Hepatocyte (in vitro differentiated cells): ENCODE measurements at regions not wholly inside any gene's neighbourhood (a gene's known extent, or its start where the extent isn't known, plus 50 kb on each side); places are given as distances from the start of the nearest gene placed in this dataset.

ENCODE experiments used
- DNase-seq: peaks from one replicate; pipeline ENCODE4 v3.0.0-alpha.2; 2016; ENCODE audit warnings: low spot score
- H2AFZ ChIP-seq: fragments of 200-600 bp; sonication (generic); 2 replicates; pipeline ENCODE4 v1.6.0; 2016; ENCODE audit warnings: antibody characterized with exemption, mild to moderate bottlenecking
- H3K27ac ChIP-seq: fragments of 200-600 bp; sonication (generic); 2 replicates; pipeline ENCODE4 v1.5.1; 2016; ENCODE audit warnings: mild to moderate bottlenecking
- H3K27me3 ChIP-seq: fragments of 200-600 bp; sonication (generic); 2 replicates; pipeline ENCODE4 v1.6.1; 2016
- H3K36me3 ChIP-seq: fragments of 200-600 bp; sonication (generic); replicated peaks from 2 replicates; pipeline ENCODE4 v1.5.1; 2016; ENCODE audit warnings: low read depth; ENCODE audit not compliant: insufficient read depth
- H3K4me1 ChIP-seq: fragments of 200-600 bp; sonication (generic); 2 replicates; pipeline ENCODE4 v1.5.1; 2016; ENCODE audit warnings: mild to moderate bottlenecking, moderate library complexity; ENCODE audit not compliant: insufficient read depth
- H3K4me2 ChIP-seq: fragments of 200-600 bp; sonication (generic); 2 replicates; pipeline ENCODE4 v1.6.0; 2016
- H3K4me3 ChIP-seq: fragments of 200-600 bp; sonication (generic); 2 replicates; pipeline ENCODE4 v1.5.1; 2016; ENCODE audit warnings: mild to moderate bottlenecking
- H3K79me2 ChIP-seq: fragments of 200-600 bp; sonication (generic); 2 replicates; pipeline ENCODE4 v1.6.0; 2017; ENCODE audit warnings: mild to moderate bottlenecking
- H3K9me2 ChIP-seq: fragments of 200-600 bp; sonication (generic); replicated peaks from 2 replicates; pipeline ENCODE4 v1.6.0; 2017; ENCODE audit warnings: mild to moderate bottlenecking; ENCODE audit not compliant: insufficient read depth
- H3K9me3 ChIP-seq: fragments of 200-600 bp; sonication (generic); 2 replicates; pipeline ENCODE4 v1.5.1; 2016; ENCODE audit warnings: low read depth, mild to moderate bottlenecking
- H4K20me1 ChIP-seq: fragments of 200-600 bp; sonication (generic); 2 replicates; pipeline ENCODE4 v1.6.0; 2016; ENCODE audit warnings: mild to moderate bottlenecking; ENCODE audit not compliant: insufficient read depth, poor library complexity, severe bottlenecking
- EZH2 ChIP-seq: fragments of 200-600 bp; sonication (generic); IDR thresholded peaks from 2 replicates; pipeline ENCODE4 v1.6.1; 2016; ENCODE audit warnings: antibody characterized with exemption, mild to moderate bottlenecking, borderline replicate concordance
- EZH2phosphoT487 ChIP-seq: fragments of 200-600 bp; sonication (generic); IDR thresholded peaks from one replicate; pipeline ENCODE4 v1.6.1; 2018; ENCODE audit warnings: antibody characterized with exemption, mild to moderate bottlenecking, low read depth, moderate library complexity; ENCODE audit not compliant: unreplicated experiment, severe bottlenecking
- WGBS: methylation state at CpG from one replicate; pipeline ENCODE4 v1.1.6; 2016; ENCODE audit warnings: low lambda C conversion rate; ENCODE audit errors: missing lambda C conversion rate; 5-methylcytosine and 5-hydroxymethylcytosine counted together
- TF ChIP-seq, protein P1 (sequence below): fragments of 200-600 bp; sonication (generic); IDR thresholded peaks from 2 replicates; pipeline ENCODE4 v1.5.1; 2016; ENCODE audit warnings: antibody characterized with exemption, mild to moderate bottlenecking; ENCODE audit not compliant: poor library complexity

DNA sequence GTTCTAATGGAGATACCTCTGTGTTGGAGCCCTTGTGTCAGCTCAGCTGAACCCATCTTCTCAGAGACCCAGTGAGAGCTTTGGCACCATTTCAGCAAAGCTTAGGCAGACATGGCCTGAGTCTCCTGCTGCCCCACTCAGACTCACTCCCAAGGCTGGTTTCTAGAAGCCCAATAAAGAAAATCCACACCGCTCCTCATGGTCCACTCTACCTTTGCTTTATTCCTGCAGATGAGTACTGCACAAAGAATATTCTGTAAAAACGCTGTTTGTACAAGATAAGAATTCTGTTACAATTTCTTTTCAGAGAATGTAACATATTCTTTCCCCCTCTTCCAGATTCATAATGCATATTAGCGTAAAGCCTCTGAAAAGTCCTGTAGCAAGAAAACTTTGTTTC lies 129.3 kb downstream of the C5orf15 start:
- no peak for DNase-seq
- H2AFZ ChIP-seq: no peak overlapping the region
- H3K27ac ChIP-seq: no peak overlapping the region
- no peak overlapping the region for H3K4me2 ChIP-seq
- H4K20me1 ChIP-seq: no peaks in the 10 kb centered on the region
- no peak overlapping the region for H3K4me3 ChIP-seq
- 88% methylated on average over 3 of the region's 3 CpGs for WGBS
- no peaks in the 10 kb centered on the region for H3K9me2 ChIP-seq
- no peaks in the 10 kb centered on the region for H3K79me2 ChIP-seq
- H3K36me3 ChIP-seq: no peaks in the 10 kb centered on the region
- peaks cover 3% of the 10 kb centered on the region for H3K4me1 ChIP-seq
- peaks cover 3% of the 10 kb centered on the region for H3K9me3 ChIP-seq
- peaks cover under 1% of the 10 kb centered on the region for H3K27me3 ChIP-seq
- TF ChIP-seq EZH2 (no peak), EZH2phosphoT487 (no peak)
- TF ChIP-seq, protein P1, sequence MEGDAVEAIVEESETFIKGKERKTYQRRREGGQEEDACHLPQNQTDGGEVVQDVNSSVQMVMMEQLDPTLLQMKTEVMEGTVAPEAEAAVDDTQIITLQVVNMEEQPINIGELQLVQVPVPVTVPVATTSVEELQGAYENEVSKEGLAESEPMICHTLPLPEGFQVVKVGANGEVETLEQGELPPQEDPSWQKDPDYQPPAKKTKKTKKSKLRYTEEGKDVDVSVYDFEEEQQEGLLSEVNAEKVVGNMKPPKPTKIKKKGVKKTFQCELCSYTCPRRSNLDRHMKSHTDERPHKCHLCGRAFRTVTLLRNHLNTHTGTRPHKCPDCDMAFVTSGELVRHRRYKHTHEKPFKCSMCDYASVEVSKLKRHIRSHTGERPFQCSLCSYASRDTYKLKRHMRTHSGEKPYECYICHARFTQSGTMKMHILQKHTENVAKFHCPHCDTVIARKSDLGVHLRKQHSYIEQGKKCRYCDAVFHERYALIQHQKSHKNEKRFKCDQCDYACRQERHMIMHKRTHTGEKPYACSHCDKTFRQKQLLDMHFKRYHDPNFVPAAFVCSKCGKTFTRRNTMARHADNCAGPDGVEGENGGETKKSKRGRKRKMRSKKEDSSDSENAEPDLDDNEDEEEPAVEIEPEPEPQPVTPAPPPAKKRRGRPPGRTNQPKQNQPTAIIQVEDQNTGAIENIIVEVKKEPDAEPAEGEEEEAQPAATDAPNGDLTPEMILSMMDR: no peak

DNA sequence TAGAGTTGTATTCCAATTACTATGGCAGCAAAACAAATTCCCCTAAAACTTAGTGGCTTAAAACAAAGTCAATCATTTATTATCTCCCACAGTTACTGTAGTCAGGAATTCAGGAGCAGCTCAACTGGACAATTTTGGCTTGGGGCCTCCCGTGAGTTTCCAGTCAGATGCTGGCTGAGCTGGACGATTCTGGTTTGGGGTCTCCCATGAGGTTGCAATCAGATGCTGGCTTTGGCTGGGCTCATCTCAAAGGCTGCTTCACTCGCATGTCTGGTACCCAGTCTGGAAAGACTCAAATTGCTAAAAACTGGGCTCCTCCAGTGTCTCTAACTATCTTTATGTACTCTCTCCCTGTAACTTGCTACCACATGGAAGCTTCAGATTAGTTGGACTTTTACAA lies 130.1 kb downstream of the C5orf15 start:
- H3K27me3 ChIP-seq: peaks cover 7% of the 10 kb centered on the region
- no peak overlapping the region for H3K4me3 ChIP-seq
- no peak overlapping the region for H2AFZ ChIP-seq
- H3K4me1 ChIP-seq: peaks cover 3% of the 10 kb centered on the region
- no peaks in the 10 kb centered on the region for H3K79me2 ChIP-seq
- no peak for DNase-seq
- H3K9me2 ChIP-seq: no peaks in the 10 kb centered on the region
- H3K27ac ChIP-seq: no peak overlapping the region
- TF ChIP-seq, protein P1: no peak
- TF ChIP-seq EZH2 (no peak), EZH2phosphoT487 (no peak)
- WGBS: 92% methylated on average over 3 of the region's 3 CpGs
- H4K20me1 ChIP-seq: no peaks in the 10 kb centered on the region
- H3K36me3 ChIP-seq: no peaks in the 10 kb centered on the region
- H3K9me3 ChIP-seq: peaks cover 3% of the 10 kb centered on the region
- no peak overlapping the region for H3K4me2 ChIP-seq

DNA sequence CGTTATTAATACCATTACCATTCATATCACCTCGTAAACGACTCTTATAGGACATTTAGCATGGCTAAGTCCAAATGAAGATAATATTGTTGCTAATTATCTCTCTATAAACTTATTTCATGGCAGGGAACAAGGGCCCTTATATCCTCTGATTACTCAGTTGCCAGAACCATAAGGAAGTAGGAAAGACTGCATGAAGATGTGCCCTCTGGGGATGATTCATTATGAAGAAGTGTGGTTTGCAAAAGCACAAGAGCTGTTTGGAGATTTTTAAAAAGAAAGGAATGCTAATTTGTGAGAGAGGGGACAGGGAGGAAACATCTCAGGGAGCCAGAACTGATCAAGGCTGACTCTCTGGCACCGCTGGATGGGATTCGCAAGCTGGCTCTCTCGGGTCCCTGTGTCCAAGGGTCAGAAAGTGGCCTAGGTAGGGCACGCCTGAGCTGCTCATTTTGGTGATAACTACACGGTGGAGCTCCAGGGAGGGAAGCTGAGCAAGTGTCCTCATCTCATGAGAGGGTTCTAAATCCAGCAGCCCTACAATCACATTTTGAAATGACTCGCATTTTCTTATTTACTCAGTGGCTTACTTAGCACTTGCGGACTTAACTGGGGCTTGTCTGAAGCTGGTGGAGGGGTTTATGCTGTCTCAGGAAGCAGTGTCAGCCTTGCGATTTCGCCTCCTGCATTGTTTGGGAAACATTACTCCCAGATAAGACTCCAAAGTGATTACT lies 136.8 kb downstream of the C5orf15 start:
- 49% methylated on average over 12 of the region's 12 CpGs for WGBS
- no peak overlapping the region for H2AFZ ChIP-seq
- H3K4me2 ChIP-seq: no peak overlapping the region

More for the DNA sequence above, 136.8 kb downstream of the C5orf15 start:
- H4K20me1 ChIP-seq: no peaks in the 10 kb centered on the region
- no peak overlapping the region for H3K27ac ChIP-seq
- H3K4me3 ChIP-seq: no peak overlapping the region
- H3K36me3 ChIP-seq: no peaks in the 10 kb centered on the region
- no peaks in the 10 kb centered on the region for H3K79me2 ChIP-seq
- H3K9me2 ChIP-seq: no peaks in the 10 kb centered on the region
- H3K9me3 ChIP-seq: peaks cover 3% of the 10 kb centered on the region
- DNase-seq: no peak
- TF ChIP-seq, protein P1: no peak
- TF ChIP-seq EZH2: no peak
- no peak for TF ChIP-seq EZH2phosphoT487
- H3K27me3 ChIP-seq: peaks cover 7% of the 10 kb centered on the region
- H3K4me1 ChIP-seq: peaks cover 7% of the 10 kb centered on the region
